ENCODE measurements at regions not wholly inside any gene's neighbourhood (a gene's known extent, or its start where the extent isn't known, plus 50 kb on each side); places are given as distances from the start of the nearest gene placed in this dataset.

GRCh38 chr13:107678075-107678689 lies 537.2 kb downstream of the LIG4 start:
- no peak for TF ChIP-seq CTCF (conservative IDR thresholded peaks at IDR 0.05; ENCODE audit: low read length)
- TF ChIP-seq EZH2phosphoT487 (IDR thresholded peaks at IDR 0.05; ENCODE audit: borderline replicate concordance) = no peak
